ENCODE measurements at regions not wholly inside any gene's neighbourhood (a gene's known extent, or its start where the extent isn't known, plus 50 kb on each side); places are given as distances from the start of the nearest gene placed in this dataset.

DNA sequence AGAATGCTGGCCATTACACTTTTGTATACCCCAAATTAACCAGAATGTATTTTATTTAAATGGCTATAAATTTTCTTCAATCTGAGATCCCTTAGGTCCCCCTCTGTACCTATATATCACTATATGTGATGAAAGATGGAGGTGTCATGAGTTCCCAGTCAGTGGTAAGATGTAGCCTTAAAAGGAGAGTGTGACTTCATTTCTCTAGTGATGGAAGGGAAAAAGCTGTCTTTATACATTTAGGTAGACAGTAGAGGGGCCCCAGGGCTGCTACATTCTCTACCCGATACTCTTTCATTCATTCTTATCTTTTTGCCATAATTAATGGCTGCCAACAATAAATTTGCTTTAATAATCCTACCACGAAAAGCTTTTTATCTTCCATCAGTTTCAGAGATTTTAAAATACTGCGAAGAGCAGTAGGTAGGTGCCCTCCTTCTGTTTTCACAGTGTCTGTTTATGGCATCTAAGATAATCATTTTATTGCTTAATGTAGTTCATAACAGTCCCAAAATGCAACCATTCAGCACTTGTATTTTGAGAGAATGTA is 301.3 kb downstream of the ZNF608 start:
- TF ChIP-seq CTCF (optimal IDR thresholded peaks at IDR 0.05 in 1 of 3, IDR thresholded peaks at IDR 0.05 in 1 of 3, conservative IDR thresholded peaks at IDR 0.05 in 1 of 3; ENCODE audit: extremely low read depth in 1 of 3, insufficient read depth in 2 of 3, low read length in 3 of 3) (no peak), EZH2 (IDR thresholded peaks at IDR 0.05; ENCODE audit: low read length) (no peak)

Measured in keratinocyte (primary cell).